IMR-90 (cell line): ENCODE measurements at regions not wholly inside any gene's neighbourhood (a gene's known extent, or its start where the extent isn't known, plus 50 kb on each side); places are given as distances from the start of the nearest gene placed in this dataset.

ENCODE experiments used
- ATAC-seq: fragments of 200-7000 bp; cut with Tn5 transposase; 2 replicates; pipeline ENCODE4 v1.9.1; 2020; ENCODE audit warnings: low read depth, mild to moderate bottlenecking, moderate library complexity
- BruUV-seq: library from RNA; stranded (reverse); fragments of 400-500 nt; replicated peaks from 2 replicates; lab custom pipeline; 2021; lab: Mats Ljungman, UMichigan
- CTCF ChIA-PET: fragments of 300-600 bp; formaldehyde crosslinking; extraction: SDS; loops from one replicate; lab custom pipeline; 2021; ENCODE audit warnings: antibody characterized with exemption; lab: Yijun Ruan, JAX
- POLR2A ChIA-PET: fragments of 300-600 bp; sonication (Branson Sonifier 250); formaldehyde crosslinking; loops from one replicate; lab custom pipeline; 2022; ENCODE audit warnings: antibody characterized with exemption; ENCODE audit not compliant: unreplicated experiment; lab: Charles Lee
- DNase-seq: peaks from one replicate; pipeline ENCODE4 v3.0.0; 2013
- H2AFZ ChIP-seq: replicated peaks from 2 replicates; pipeline ENCODE3; 2013; ENCODE audit warnings: low read length, mild to moderate bottlenecking; ENCODE audit not compliant: poor library complexity
- H2AK5ac ChIP-seq: 2 replicates; pipeline ENCODE4 v1.6.1; 2013; ENCODE audit warnings: low read depth, low read length, inconsistent platforms
- H2AK9ac ChIP-seq: replicated peaks from 2 replicates; pipeline ENCODE3; 2013; ENCODE audit warnings: mild to moderate bottlenecking, low read depth, low read length, moderate library complexity; ENCODE audit not compliant: poor library complexity
- H2BK120ac ChIP-seq: 2 replicates; pipeline ENCODE4 v1.6.1; 2013; ENCODE audit warnings: low read depth, low read length, inconsistent platforms
- H2BK15ac ChIP-seq: 3 replicates; pipeline ENCODE4 v1.6.1; 2013; ENCODE audit warnings: low read depth, low read length, inconsistent platforms
- H2BK20ac ChIP-seq: 2 replicates; pipeline ENCODE4 v1.6.1; 2013; ENCODE audit warnings: low read depth, mild to moderate bottlenecking, inconsistent platforms, low read length, moderate library complexity
- H2BK5ac ChIP-seq: 2 replicates; pipeline ENCODE4 v1.6.1; 2013; ENCODE audit warnings: mild to moderate bottlenecking, low read depth, low read length, inconsistent platforms; ENCODE audit not compliant: poor library complexity, severe bottlenecking
- H3K14ac ChIP-seq: replicated peaks from 2 replicates; pipeline ENCODE4 v1.6.1; 2013; ENCODE audit warnings: low read depth, low read length, inconsistent platforms
- H3K18ac ChIP-seq: 2 replicates; pipeline ENCODE4 v1.6.1; 2013; ENCODE audit warnings: low read depth, low read length, control low read depth
- H3K23ac ChIP-seq: 2 replicates; pipeline ENCODE4 v1.6.1; 2013; ENCODE audit warnings: low read depth, low read length, inconsistent platforms
- H3K27ac ChIP-seq: 2 replicates; pipeline ENCODE4 v1.5.1; 2013; ENCODE audit warnings: mild to moderate bottlenecking, control low read depth, low read length; ENCODE audit not compliant: insufficient read depth
- H3K27me3 ChIP-seq: 2 replicates; pipeline ENCODE4 v1.6.1; 2013; ENCODE audit warnings: low read length; ENCODE audit not compliant: control insufficient read depth, insufficient read depth
- H3K36me3 ChIP-seq: 2 replicates; pipeline ENCODE4 v1.6.1; 2013; ENCODE audit warnings: low read length, mixed read lengths; ENCODE audit not compliant: control insufficient read depth, insufficient read depth
- H3K4ac ChIP-seq: 2 replicates; pipeline ENCODE4 v1.6.1; 2013; ENCODE audit warnings: low read depth, low read length, inconsistent platforms
- H3K4me1 ChIP-seq: 2 replicates; pipeline ENCODE4 v1.6.1; 2013; ENCODE audit warnings: low read length, mixed read lengths; ENCODE audit not compliant: control insufficient read depth, insufficient read depth
- H3K4me2 ChIP-seq: 2 replicates; pipeline ENCODE4 v1.6.1; 2013; ENCODE audit warnings: low read depth, mild to moderate bottlenecking, control low read depth, low read length, moderate library complexity
- H3K4me3 ChIP-seq: 2 replicates; pipeline ENCODE4 v1.5.1; 2013; ENCODE audit warnings: low read depth, mild to moderate bottlenecking, control low read depth, low read length, moderate library complexity; ENCODE audit not compliant: insufficient read depth
- H3K56ac ChIP-seq: 2 replicates; pipeline ENCODE4 v1.6.1; 2013; ENCODE audit warnings: low read length, inconsistent platforms; ENCODE audit not compliant: insufficient read depth; ENCODE audit errors: extremely low read depth
- H3K79me1 ChIP-seq, 2 experiments: 2 replicates each; pipeline ENCODE4 v1.6.1; 2013; ENCODE audit warnings: low read length in 2 of 2, inconsistent platforms in 1 of 2, low read depth in 1 of 2
- H3K9ac ChIP-seq: 2 replicates; pipeline ENCODE4 v1.6.1; 2013; ENCODE audit warnings: low read depth, low read length, control low read depth
- H3K9me1 ChIP-seq: 2 replicates; pipeline ENCODE4 v1.6.1; 2013; ENCODE audit warnings: low read length, inconsistent platforms; ENCODE audit not compliant: insufficient read depth
- H3K9me3 ChIP-seq: 2 replicates; pipeline ENCODE4 v1.6.1; 2013; ENCODE audit warnings: low read length; ENCODE audit not compliant: control insufficient read depth, insufficient read depth
- H4K20me1 ChIP-seq: 2 replicates; pipeline ENCODE4 v1.6.1; 2013; ENCODE audit warnings: low read length, inconsistent platforms; ENCODE audit not compliant: insufficient read depth
- H4K5ac ChIP-seq: 2 replicates; pipeline ENCODE4 v1.6.1; 2013; ENCODE audit warnings: mild to moderate bottlenecking, low read depth, low read length, control low read depth
- H4K8ac ChIP-seq, 2 experiments: 2 replicates each; pipeline ENCODE4 v1.6.1; 2013; ENCODE audit warnings: low read depth in 2 of 2, low read length in 2 of 2, control low read depth in 1 of 2, inconsistent platforms in 1 of 2
- H4K91ac ChIP-seq: 2 replicates; pipeline ENCODE4 v1.6.1; 2013; ENCODE audit warnings: low read depth, low read length, inconsistent platforms; ENCODE audit not compliant: insufficient read depth
- CEBPB ChIP-seq: IDR thresholded peaks from 2 replicates; pipeline ENCODE4 v1.6.1; 2012; ENCODE audit warnings: low read depth, low read length, improper control_type of control experiment
- MAZ ChIP-seq: IDR thresholded peaks from 2 replicates; pipeline ENCODE4 v1.6.1; 2012; ENCODE audit warnings: low read depth, mild to moderate bottlenecking, low read length, improper control_type of control experiment, moderate library complexity, borderline replicate concordance
- WGBS, 2 experiments: methylation state at CpG; one replicate each; pipeline versions ENCODE4 v1.1.5 to v1.1.7; 2013; ENCODE audit warnings: missing lambda C conversion rate in 2 of 2; ENCODE audit not compliant: insufficient read length in 1 of 2; ENCODE audit errors: extremely low coverage in 2 of 2; 5-methylcytosine and 5-hydroxymethylcytosine counted together
- dilution Hi-C: fragments of 300-500 bp; cut with HindIII; formaldehyde crosslinking; loops from one replicate; pipeline ENCODE4 v1.14.3; 2018; ENCODE audit warnings: low sequenced_read_pairs; ENCODE audit not compliant: unreplicated experiment
- in situ Hi-C: fragments of 300-500 bp; cut with MboI; formaldehyde crosslinking; loops from 3 replicates; pipeline ENCODE4 v1.14.3; 2019; ENCODE audit warnings: low sequenced_read_pairs, inconsistent platforms, mixed read lengths
- intact Hi-C: fragments of 100-400 bp; cut with micrococcal nuclease; formaldehyde crosslinking; loops from 2 replicates; pipeline ENCODE4 v1.10.0; 2022
- TF ChIP-seq, protein P1 (sequence below): fragments of 150-350 bp; IDR thresholded peaks from 2 replicates; pipeline ENCODE4 v1.6.1; 2016; ENCODE audit warnings: low read depth, mild to moderate bottlenecking, low read length, moderate library complexity, borderline replicate concordance
- TF ChIP-seq, protein P2 (sequence below): conservative IDR thresholded peaks from 2 replicates; pipeline ENCODE4 v1.5.1; 2012; ENCODE audit warnings: mild to moderate bottlenecking, low read depth, low read length, improper control_type of control experiment

DNA sequence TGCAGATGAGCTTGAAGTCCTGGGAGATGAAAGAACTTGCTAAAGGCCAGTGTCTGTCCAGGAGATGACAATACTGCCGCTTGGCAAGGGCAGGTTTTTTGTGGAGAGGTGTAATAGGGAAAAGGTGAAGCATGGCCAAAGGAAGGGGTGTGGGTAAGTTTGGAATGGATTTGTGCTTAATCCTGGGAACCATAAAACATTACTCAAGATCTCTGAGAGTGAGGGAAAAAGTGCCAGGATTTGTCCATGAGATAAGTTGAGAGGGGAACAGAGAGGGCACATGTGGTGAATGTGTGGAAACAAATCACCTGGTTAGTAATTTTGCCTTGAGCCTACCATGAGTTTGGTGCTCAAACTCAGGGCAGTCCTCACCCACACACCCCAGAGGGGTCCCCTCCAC lies 108.8 kb upstream of the CD180 start:
- intact Hi-C loops = no loop called here
- in situ Hi-C loops = no loop called here

More for the DNA sequence above, 108.8 kb upstream of the CD180 start:
- no peaks in the 10 kb centered on the region for H3K36me3 ChIP-seq
- peak overlapping the region; percentile 4 for H3K14ac ChIP-seq
- peak overlapping the region; percentile 31 for H3K27ac ChIP-seq
- no peak overlapping the region for H3K56ac ChIP-seq
- H3K4me2 ChIP-seq = no peak overlapping the region
- H4K8ac ChIP-seq = peak overlapping the region; percentile 49 to 62; a peak in 3 of 4 replicates
- H4K91ac ChIP-seq = peak overlapping the region; percentile 62
- peaks cover 24% of the 10 kb centered on the region for H3K4me1 ChIP-seq
- H4K20me1 ChIP-seq = peaks cover 2% of the 10 kb centered on the region; the same call in 1 of the 2 replicates
- peak overlapping the region; percentile 66 for H2BK120ac ChIP-seq
- no peak overlapping the region for H3K9ac ChIP-seq
- POLR2A ChIA-PET = no interaction called here
- peak overlapping the region; percentile 48 for H3K23ac ChIP-seq
- H2BK5ac ChIP-seq = peak overlapping the region; percentile 51
- peak overlapping the region; percentile 69 for H2AK5ac ChIP-seq
- H2AK9ac ChIP-seq = peak overlapping the region; percentile 47
- H2BK20ac ChIP-seq = peak overlapping the region; percentile 47; the same call in 1 of the 2 replicates
- peak overlapping the region; percentile 18; the same call in 2 of the 3 replicates for H2BK15ac ChIP-seq
- TF ChIP-seq CEBPB = no peak
- no peak for TF ChIP-seq MAZ
- TF ChIP-seq, protein P1, sequence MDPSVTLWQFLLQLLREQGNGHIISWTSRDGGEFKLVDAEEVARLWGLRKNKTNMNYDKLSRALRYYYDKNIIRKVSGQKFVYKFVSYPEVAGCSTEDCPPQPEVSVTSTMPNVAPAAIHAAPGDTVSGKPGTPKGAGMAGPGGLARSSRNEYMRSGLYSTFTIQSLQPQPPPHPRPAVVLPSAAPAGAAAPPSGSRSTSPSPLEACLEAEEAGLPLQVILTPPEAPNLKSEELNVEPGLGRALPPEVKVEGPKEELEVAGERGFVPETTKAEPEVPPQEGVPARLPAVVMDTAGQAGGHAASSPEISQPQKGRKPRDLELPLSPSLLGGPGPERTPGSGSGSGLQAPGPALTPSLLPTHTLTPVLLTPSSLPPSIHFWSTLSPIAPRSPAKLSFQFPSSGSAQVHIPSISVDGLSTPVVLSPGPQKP = no peak
- TF ChIP-seq, protein P2, sequence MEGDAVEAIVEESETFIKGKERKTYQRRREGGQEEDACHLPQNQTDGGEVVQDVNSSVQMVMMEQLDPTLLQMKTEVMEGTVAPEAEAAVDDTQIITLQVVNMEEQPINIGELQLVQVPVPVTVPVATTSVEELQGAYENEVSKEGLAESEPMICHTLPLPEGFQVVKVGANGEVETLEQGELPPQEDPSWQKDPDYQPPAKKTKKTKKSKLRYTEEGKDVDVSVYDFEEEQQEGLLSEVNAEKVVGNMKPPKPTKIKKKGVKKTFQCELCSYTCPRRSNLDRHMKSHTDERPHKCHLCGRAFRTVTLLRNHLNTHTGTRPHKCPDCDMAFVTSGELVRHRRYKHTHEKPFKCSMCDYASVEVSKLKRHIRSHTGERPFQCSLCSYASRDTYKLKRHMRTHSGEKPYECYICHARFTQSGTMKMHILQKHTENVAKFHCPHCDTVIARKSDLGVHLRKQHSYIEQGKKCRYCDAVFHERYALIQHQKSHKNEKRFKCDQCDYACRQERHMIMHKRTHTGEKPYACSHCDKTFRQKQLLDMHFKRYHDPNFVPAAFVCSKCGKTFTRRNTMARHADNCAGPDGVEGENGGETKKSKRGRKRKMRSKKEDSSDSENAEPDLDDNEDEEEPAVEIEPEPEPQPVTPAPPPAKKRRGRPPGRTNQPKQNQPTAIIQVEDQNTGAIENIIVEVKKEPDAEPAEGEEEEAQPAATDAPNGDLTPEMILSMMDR = no peak
- H3K4me3 ChIP-seq = no peak overlapping the region
- H3K9me1 ChIP-seq = peaks cover 26% of the 10 kb centered on the region
- DNase-seq (no peak), ATAC-seq (no peak)
- dilution Hi-C loops = no loop called here
- no peaks in the 10 kb centered on the region for H3K27me3 ChIP-seq
- H3K79me1 ChIP-seq = no peaks in the 10 kb centered on the region
- H2AFZ ChIP-seq = peak overlapping the region; percentile 65
- no CpG with 5 or more reads among the region's 1 CpG for WGBS, 2 experiments
- no peaks in the 10 kb centered on the region for H3K9me3 ChIP-seq
- peak overlapping the region; percentile 66 for H3K18ac ChIP-seq
- peak overlapping the region; percentile 41; the same call in 1 of the 2 replicates for H4K5ac ChIP-seq
- CTCF ChIA-PET = interaction anchor here (1.6 kb wide), 1 partner anchor 14 kb away, joined by 3 read pairs; no protein-coding TSS in a partner anchor
- no TSS peak for BruUV-seq
- peak overlapping the region; percentile 65 for H3K4ac ChIP-seq
